NCI-H1930 (cell line): ENCODE measurements at regions not wholly inside any gene's neighbourhood (a gene's known extent, or its start where the extent isn't known, plus 50 kb on each side); places are given as distances from the start of the nearest gene placed in this dataset.
"Not testable (repeated sequence)": the region's sequence is repeated elsewhere in the genome, so short reads cannot be mapped to it uniquely, and the experiment has no call there.

Experiments used
- DNase-seq, 2 experiments: peaks; one replicate each; lab custom pipeline; 2025; lab: John Stamatoyannopoulos, UW

DNA sequence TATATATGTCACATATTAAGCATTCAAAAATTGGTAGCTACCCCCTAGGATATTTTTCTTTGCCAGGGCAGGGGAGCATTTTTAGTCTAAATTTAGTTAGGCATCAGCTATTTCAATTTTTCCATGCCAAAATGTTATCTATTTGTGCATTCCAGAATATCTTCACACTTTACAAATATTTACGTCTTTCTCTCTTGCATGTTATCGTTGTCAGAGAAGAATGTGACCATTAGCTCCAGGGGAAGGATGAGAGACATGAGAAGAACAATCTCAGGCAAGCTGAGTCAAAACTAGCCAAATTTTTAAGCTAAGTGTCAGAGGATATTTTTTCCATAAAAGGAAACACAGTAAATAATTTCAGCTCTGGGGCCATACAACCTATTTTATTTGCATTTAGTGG, 885.0 kb upstream of the EPHA5 start:
- no peak for DNase-seq

DNA sequence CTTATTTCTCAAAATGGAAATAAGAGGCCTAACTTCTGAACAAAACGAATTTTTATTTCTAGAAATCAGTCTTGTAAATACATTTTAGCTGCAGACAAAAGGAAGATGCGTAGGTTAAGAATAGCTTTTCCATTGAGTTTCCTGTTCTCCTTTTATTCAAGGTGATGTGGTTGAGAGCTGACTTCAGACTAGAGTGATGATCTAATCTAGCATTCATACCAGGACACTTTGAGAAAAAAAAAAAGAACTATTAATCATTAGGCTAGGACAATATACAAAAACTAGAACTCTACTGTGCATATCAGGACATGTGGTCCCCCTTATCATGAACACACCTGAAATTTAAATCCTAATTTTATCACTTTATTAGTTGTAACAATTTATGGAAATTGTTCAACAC, 884.5 kb upstream of the EPHA5 start:
- no peak for DNase-seq

DNA sequence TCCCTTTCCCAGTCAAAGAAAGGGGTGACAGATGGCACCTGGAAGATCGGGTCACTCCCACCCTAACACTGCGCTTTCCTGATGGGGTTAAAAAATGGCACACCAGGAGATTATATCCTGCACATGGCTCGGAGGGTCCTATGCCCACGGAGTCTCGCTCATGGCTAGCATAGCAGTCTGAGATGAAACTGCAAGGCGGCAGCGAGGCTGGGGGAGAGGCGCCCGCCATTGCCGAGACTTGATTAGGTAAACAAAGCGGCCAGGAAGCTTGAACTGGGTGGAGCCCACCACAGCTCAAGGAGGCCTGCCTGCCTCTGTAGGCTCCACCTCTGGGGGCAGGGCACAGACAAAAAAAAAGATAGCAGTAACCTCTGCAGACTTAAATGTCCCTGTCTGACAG, 875.0 kb upstream of the EPHA5 start:
- DNase-seq, result not testable (repeated sequence)

DNA sequence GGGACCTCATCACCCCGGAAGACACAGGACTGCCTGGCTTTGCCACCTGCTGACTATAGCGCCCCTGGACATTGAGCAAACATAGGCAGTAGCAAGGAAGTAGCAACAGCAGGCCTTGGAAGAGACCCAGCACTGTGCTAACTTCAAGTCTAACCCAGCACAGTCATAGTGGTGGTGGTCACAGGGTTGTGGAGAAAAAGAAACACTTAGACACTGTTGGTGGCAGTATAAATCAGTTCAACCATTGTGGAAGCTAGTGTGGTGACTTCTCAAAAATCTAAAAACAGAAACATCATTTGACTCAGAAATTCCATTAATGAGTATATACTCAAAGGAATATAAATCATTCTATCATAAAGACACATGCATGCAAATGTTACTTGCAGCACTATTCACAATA, 874.0 kb upstream of the EPHA5 start:
- DNase-seq, result no peak

DNA sequence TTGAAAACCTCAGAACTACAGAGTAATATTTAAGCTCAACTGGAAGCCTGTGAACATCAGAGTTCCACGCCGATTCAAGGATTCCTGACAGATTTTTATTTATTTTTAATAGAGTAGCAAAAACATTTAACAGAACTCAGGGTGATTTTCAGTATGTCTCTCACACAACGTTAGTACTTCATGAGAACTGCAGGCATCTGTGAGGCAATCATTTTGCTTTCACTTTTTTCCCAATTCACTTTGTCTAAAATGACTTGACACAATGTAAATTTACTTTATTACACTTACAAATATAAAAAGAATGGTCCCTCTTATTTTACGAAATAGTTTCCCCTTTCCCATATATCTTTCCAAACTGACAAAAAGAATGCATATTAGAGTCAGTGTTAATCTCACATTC, 869.5 kb upstream of the EPHA5 start:
- DNase-seq, result no peak

DNA sequence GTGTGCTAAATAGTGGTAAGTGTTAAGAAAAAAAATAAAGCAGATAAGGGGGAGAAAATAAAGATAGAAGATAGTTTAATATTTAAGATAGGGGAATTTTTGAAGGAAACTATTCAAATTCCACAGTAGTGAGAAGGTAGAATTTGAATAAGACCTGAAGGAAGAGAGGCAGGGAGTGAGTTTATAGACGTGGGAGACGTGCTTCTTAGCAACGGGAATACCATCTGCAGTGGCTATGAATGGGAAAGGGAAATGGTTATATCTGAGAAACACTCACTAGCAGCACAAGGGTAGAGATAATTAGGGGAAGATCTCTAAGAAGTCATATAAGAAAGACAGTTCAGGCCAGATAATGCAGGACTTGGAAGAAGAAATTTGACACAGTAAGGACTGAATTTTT, 854.5 kb upstream of the EPHA5 start:
- no peak for DNase-seq

DNA sequence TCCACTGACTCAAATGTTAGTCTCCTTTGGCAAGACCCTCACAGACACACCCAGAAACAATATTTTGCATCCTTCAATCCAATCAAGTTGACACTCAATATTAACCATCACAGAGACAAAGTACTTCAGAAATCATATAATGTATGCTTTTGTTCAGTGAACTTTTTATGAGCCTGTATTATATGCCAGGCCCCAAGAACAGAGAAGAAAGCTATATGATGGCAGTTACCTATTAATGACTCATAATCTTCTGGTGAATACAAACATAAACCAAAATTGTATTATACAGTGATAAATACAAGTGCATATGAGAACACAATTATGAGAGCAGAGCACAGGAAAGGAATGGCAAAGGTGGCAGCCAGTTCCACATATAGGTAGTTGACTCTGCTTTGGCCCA, 852.0 kb upstream of the EPHA5 start:
- DNase-seq, result no peak

DNA sequence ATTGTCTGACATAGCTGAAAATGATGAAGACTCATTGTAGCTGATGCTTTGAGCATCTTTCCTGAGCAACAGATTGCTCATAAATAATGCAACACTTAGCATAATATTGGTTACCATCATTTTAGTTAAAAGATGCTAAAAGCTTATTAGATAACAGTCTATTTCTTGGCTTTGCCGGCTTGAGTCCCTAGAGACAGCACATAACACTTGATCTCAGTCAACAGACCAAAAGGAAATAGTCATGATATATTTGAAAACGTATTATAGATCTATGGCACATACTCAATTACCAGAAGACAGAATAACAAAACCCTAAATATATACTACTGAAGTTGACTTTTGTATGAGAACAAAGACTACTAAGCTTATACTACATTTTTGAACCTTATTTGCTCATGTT, 846.7 kb upstream of the EPHA5 start:
- DNase-seq, result no peak

DNA sequence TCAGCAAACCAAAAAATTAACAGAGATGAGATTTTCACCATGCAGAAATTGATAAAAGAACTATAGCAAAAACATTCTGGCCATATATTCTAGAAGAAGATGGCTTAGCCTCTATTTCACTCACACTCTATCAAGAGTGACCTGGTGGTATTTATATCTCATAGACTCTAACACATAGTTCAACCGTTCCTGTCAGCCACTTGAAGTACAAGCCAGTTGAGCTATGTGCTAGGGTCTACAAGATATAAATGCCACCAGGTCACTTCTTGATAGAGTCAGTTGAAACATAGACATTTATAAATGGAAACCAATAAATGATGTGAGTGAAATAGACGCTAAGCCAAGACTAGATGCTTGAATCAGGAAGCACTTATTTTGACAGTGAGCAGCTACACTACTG, 836.7 kb upstream of the EPHA5 start:
- no peak for DNase-seq

DNA sequence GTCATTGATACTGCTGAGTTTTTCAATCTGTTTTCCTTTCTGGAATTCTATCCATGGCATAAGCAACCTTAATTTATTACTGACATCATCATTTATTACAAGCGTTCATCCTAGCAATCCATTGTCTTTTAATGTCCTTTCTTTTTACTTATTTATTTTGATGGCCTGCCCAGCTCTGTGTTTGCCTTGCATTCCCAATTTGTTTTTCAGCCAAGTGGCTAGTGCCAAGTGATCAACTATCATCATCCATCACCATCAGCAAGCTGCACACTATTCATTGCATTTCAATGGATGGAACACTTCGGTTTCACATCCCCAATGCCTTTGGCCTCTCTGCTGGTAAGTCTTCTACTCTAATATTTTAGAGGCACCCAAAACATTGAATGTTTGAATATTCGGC, 831.7 kb upstream of the EPHA5 start:
- no peak for DNase-seq

DNA sequence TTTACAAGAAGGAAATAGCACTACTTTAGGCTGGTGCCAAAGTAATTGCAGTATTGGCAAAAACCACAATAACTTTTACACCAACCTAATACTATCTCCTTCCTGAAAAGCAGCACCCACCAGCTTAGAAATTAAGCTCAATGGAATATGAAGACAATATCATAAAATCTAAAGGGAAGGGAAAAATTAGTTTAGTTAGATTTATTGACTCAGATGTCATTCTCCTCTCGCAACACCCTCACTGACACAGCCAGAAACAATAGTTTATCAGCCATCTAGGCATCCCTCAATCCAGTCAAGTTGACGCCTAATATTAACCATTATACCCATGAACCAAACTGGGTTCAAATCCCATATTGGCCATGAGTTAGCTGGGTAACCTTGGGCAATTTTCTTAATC, 820.4 kb upstream of the EPHA5 start:
- DNase-seq, result no peak

DNA sequence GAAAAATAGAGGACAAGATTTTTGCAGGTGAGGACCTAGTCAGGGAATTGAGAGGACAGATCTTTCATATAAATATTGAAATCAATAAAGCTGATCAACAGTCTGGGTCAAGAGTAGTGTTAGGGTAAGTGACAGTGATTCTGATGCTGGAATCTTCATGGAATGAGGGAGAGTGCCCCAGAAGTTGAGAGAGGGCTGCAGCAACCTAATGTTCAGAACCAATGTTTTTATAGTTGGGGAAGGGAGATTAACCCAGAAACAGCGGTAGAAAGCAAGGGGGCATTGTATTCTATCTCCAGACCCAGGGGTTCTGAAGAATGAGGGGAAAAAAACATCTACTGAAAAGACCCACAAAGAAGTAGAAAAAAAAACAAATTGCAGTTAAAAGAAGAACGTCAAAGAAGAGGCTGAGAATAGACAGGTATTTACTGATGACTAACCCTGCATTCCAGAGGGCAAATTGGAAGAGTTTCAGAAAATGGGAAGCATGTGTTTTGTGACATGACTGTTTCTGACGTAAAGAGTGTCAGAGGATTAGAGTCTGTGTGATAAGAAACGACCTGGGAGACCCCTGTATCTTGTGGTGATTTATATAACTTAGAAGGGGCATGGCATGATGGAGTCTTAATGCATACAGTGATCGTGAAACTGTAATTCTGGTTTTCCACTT, 819.6 kb upstream of the EPHA5 start:
- no peak for DNase-seq

DNA sequence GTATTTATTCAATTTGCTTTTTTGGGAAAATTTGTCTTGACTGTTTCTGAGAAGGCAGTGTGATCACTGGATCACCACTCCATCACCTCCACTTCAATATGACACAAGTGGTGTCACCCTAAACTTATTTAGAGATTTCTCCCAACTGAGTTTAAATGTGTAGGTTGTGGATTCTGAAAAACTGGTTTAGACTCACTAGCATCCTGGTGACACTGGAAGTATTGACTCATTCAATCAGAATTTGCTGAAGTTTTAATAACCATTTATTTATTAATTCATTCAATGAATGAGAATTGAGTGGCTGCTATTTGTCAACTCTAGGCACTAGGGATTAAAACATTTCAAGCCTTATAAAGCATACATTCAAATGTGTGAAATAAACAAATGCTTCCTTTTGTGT, 819.1 kb upstream of the EPHA5 start:
- no peak for DNase-seq

DNA sequence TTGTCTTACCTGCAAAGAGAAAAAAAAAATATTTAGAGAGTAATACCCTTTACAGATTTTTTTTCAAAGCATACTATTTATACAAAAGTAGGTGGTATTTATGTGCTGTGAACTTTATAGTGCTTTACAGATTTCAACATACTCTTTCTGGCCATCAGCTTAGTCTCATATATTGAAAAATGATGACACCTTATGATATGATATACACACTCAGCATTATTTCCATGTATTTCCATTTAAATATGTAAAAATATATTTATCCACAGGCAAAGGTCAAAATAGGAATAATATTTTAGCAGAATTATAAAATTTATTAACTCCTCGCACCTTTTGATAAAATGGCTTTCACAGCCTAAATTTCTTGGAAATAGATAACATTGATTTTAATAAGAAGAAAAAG, 815.8 kb upstream of the EPHA5 start:
- DNase-seq, result no peak

DNA sequence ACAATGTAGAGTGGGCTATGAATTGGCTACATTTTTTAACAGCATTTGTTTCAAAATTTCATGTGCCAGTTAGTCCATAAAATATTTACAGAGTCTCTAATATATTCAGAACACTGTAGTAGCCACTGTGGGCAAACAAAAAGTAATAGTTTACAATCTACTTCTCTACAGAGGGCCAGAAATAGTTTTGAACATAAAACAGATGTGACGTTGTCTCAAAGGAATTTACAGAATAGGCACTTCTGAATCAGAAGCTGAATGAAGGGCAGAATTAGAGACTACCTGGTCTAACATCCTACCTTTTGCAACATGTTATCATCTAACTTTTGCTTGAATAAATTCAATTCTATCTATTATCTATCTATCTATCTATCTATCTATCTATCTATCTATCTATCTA, 811.9 kb upstream of the EPHA5 start:
- DNase-seq, result no peak

DNA sequence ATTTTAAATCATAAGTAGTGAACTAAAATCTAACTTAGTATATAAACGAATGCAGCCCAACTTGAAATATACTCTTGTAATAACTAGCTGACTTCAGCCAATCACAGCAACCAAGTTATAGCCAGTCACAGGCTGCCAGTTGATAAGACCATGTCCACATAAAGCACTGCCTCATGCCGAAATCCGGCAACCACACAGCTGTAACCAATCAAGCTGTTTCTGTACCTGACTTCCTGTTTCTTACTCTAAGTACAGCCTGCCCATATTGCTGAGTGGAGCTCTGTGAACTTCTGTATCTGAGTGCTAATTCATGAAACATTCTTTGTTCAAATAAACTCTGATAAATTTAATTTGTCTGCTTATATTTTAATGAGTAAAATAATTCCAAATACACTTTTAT, 805.3 kb upstream of the EPHA5 start:
- DNase-seq, result no peak

DNA sequence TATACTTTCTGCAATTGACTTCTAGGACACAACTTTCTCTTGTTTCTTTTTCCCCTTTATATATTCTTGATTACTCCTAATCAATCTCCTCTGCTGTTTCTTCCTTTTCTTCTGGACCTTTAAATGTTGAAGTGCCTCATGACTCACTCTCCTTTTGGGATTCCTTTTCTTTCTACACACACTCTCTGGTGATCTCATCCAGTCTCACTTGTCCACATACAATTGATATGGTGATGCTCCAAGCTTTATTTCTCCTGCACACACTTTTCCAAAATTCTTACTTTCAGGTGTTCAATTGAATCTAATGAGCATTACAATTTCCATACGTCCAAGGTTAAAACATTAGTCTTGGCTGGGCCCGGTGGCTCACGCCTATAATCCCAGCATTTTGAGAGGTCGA, 794.8 kb upstream of the EPHA5 start:
- DNase-seq, result no peak

DNA sequence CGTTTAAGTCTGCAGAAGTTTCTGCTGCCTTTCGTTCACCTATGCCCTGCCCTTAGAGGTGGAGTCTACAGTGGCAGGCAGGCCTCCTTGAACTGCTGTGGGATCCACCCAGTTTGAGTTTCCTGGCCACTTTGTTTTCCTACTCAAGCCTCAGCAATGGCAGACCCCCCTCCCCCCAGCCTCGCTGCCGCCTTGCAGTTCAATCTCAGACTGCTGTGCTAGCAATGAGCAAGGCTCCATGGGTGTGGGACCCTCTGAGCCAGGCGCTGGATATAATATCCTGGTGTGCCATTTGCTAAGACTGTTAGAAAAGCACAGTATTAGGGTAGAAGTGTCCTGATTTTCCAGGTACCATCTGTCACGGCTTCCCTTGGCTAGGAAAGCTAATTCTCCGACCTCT, 792.6 kb upstream of the EPHA5 start:
- not testable (repeated sequence) for DNase-seq

DNA sequence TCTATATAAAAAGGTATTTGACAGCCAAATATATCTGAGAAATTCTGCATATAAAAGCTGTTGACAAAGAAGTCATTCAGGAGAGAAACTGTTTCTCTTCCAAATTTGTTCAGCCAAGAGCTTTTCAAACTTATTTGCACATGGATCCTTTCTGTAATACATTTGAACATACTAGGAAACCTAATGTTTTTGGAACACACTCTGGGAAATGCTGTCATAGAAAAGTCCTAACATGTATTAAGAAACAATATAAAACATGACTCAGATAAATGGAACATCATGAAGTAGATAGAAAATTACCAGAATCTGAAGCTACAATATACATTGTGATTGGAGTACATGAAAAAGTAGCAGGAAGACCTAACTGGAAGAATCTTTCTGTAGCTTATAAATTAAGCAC, 781.5 kb upstream of the EPHA5 start:
- no peak for DNase-seq

DNA sequence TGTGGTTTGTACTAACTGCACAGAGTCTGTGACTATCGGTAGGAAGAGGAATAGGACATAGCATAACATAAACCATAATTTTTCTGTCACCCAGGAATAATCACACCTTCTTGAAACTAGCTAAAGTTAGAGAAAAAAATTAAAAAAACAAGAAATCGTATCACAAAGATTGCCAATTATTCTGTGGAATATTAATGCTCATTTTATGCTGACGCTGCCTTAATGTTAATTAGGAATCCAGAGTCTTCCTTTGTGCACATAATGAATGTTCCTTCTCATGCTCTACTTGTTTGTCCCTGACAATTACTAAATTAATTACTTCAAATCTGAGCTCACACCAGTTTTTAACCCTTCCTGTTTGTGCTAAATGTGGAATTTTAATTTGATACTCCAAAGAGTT, 772.7 kb upstream of the EPHA5 start:
- no peak for DNase-seq

DNA sequence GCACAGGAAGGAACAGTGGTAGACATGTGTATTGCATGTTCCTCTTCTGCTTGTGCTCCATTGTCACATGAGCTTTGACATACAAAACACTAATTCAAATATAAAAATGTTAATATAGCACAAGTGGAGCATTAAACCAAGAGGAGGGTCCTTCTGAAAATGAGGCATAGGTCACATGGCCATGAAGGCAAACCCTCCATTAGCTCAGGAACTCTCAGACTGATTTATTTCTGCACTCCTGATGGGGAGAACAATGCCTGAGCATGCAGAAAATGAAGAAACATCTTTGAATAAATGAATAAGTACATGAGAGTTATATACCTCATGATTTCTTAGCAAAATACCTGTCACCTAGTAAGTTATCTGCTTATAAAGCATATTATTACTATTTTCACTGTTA, 769.2 kb upstream of the EPHA5 start:
- no peak for DNase-seq

DNA sequence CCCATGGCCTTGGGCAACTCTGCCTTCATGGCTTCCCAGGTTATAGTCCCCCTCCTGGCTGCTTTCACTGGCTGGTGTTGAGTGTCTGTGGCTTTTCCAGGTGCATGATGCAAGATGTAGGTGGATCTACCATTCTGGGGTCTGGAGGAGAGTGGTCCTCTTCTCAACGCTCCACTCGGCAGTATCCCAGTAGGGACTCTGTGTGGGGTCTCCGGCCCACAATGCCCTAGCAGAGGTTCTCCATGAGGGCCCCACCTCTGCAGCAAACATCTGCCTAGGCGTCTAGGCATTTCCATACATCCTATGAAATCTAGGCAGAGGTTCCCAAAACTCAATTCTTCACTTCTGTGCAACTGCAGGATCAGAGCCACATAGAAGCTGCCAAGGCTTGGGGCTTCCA, 763.4 kb upstream of the EPHA5 start:
- DNase-seq, result no peak

DNA sequence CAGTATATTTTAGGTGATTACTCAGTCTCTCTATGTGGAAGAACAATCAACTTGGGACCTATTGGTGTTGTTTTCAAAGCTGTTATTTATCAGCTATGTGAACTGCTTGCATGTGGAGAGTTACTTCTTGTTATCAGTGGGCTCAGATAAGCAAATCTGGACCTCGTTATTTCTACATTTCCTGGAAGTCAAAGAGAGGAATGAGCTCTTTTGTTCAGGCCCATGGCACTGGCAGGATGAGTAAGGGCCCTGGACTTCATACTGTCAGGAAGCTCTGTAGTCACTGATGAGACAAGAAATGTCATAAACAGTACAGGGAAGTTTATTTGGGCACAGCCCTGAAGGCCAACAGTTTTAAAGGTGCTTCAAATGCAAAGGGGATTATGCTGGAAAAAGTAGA, 760.6 kb upstream of the EPHA5 start:
- no peak for DNase-seq

DNA sequence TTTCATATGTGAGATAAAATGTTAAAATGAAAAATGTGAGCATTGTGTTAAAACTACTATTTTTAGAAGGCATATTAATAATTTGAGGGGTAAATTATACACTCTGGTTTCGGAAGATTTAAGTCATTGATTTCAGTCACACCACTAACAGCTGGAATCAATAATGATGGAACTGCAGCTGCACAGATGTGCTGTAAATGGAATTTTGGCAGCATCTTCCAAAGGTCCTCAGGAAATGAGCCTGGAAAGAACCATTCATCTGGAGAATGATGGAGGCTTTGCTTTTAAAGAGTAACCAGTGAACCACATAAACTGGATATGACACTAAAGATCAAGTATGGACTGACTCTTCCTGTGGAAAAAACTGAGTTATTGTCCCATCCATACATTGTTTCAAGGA, 759.0 kb upstream of the EPHA5 start:
- no peak for DNase-seq

DNA sequence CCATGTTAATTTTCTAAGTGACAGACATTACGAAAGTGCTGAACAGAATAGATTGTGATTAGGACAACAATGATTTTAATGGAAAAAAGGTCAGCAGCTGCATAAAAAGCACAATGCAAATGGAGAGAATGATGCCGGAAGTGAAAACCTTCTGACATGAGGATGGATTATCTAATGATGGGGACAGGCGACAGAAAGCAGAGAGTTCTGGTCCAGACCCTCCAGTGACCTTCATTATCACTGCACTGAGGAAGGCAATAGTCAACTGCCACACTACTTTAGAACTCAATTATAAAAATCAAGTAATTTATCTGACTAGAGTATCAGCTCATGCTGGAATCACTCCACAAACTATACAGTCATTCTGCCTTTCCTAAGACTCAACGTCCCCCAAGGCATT, 746.1 kb upstream of the EPHA5 start:
- DNase-seq, result no peak
